ENCODE measurements at regions not wholly inside any gene's neighbourhood (a gene's known extent, or its start where the extent isn't known, plus 50 kb on each side); places are given as distances from the start of the nearest gene placed in this dataset.

DNA sequence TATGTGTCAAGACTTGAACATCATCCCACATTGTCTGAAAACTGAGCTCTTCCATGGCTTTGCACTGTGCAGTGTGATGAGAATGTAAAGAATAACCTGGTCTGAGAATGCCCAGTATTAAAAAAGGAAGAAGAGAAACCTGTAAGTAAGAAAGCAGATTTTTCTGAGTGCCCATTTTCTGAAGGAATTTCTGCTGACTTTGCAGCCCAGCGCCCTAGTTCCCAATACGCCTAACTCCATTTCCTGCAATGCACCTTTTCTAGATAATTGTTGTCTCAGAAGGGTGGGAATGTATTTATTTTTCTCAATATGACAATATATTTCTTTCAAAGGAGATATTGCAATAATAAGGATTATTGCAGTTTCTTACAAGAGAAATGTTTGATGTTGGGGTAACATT, 231.5 kb downstream of the HAO1 start:
- Histone ChIP-seq H3K4me1 (no peaks in the 10 kb centered on the region), H3K27me3 (ENCODE audit: low read depth) (no peaks in the 10 kb centered on the region), H3K36me3 (no peaks in the 10 kb centered on the region), H3K4me3 (no peak overlapping the region), H3K27ac (replicated peaks) (no peak overlapping the region), H3K9me3 (replicated peaks) (no peaks in the 10 kb centered on the region)
- intact Hi-C loops (cut with micrococcal nuclease), result no loop called here
- DNase-seq, result no peak
- TF ChIP-seq, protein P1, sequence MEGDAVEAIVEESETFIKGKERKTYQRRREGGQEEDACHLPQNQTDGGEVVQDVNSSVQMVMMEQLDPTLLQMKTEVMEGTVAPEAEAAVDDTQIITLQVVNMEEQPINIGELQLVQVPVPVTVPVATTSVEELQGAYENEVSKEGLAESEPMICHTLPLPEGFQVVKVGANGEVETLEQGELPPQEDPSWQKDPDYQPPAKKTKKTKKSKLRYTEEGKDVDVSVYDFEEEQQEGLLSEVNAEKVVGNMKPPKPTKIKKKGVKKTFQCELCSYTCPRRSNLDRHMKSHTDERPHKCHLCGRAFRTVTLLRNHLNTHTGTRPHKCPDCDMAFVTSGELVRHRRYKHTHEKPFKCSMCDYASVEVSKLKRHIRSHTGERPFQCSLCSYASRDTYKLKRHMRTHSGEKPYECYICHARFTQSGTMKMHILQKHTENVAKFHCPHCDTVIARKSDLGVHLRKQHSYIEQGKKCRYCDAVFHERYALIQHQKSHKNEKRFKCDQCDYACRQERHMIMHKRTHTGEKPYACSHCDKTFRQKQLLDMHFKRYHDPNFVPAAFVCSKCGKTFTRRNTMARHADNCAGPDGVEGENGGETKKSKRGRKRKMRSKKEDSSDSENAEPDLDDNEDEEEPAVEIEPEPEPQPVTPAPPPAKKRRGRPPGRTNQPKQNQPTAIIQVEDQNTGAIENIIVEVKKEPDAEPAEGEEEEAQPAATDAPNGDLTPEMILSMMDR (IDR thresholded peaks at IDR 0.05; ENCODE audit: borderline replicate concordance), result no peak

DNA sequence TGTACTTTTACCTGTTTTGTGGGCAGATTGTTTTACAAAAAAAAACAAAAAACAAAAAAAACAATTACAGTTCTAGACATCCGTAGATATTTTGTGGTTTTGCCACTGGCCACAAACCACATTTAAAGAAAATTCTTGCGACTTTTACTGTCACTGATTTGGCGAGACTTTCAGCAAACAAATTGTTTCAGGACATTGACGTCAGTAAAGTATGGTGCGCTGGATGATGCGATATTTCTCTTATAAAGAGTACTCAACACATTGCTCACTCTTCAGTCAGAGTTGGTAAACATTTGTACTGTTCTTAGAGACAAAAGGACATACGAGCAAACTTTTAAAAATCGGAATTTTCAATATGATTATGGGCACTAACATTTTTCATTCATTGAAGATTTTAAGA, 229.8 kb downstream of the HAO1 start:
- H3K27me3 ChIP-seq (ENCODE audit: low read depth), result no peaks in the 10 kb centered on the region
- no peak overlapping the region for H3K27ac ChIP-seq (replicated peaks)
- no peak overlapping the region for H3K4me3 ChIP-seq
- no peaks in the 10 kb centered on the region for H3K9me3 ChIP-seq (replicated peaks)
- H3K4me1 ChIP-seq, result no peaks in the 10 kb centered on the region
- H3K36me3 ChIP-seq, result no peaks in the 10 kb centered on the region
- intact Hi-C loops (cut with micrococcal nuclease), result no loop called here
- TF ChIP-seq, protein P1 (IDR thresholded peaks at IDR 0.05; ENCODE audit: borderline replicate concordance), result no peak
- DNase-seq, result no peak

DNA sequence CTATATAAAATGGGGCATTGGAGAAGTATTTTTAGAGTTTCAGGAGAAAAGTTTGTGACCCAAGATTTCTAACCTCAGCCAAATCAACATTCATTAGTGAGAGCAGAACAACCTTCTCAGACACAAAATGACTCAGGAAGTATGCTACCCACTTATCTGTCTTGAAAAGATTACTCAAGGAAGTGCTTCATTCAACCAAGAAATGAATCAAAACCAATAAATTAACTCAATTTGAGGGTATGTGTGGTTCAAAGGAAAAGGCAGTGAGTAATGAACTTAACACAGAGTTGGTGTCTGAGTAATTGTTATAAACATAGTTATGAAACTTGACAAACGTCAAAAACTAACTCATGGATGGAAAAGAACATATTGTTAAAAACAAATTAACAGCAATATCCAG, 227.6 kb downstream of the HAO1 start:
- Histone ChIP-seq H3K36me3 (no peaks in the 10 kb centered on the region), H3K27ac (replicated peaks) (no peak overlapping the region), H3K4me1 (no peaks in the 10 kb centered on the region), H3K9me3 (replicated peaks) (no peaks in the 10 kb centered on the region), H3K4me3 (no peak overlapping the region), H3K27me3 (ENCODE audit: low read depth) (no peaks in the 10 kb centered on the region)
- TF ChIP-seq, protein P1 (IDR thresholded peaks at IDR 0.05; ENCODE audit: borderline replicate concordance), result no peak
- intact Hi-C loops (cut with micrococcal nuclease), result no loop called here
- DNase-seq, result no peak

DNA sequence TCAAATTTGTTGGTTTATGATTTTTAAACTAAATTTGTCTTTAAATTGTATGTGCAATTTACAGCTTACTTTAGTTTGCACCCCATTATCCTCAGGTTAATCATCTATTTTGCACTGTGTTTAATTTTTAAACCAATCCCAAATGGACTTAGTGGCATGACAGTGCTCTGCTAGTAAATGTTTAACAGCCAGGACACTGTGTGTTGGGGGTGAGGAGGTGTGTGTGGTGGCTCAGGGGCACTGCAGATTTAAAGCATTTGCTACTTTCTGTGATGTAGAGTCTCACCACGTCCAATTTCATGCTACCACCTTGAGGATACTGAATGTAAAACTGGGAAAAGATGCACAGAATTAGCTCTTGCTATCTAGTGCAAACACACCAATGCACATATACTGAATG, 225.7 kb downstream of the HAO1 start:
- Histone ChIP-seq H3K9me3 (replicated peaks) (no peaks in the 10 kb centered on the region), H3K4me1 (no peaks in the 10 kb centered on the region), H3K4me3 (no peak overlapping the region), H3K27ac (replicated peaks) (no peak overlapping the region), H3K27me3 (ENCODE audit: low read depth) (no peaks in the 10 kb centered on the region), H3K36me3 (no peaks in the 10 kb centered on the region)
- no peak for DNase-seq
- TF ChIP-seq, protein P1 (IDR thresholded peaks at IDR 0.05; ENCODE audit: borderline replicate concordance), result no peak
- intact Hi-C loops (cut with micrococcal nuclease), result no loop called here

DNA sequence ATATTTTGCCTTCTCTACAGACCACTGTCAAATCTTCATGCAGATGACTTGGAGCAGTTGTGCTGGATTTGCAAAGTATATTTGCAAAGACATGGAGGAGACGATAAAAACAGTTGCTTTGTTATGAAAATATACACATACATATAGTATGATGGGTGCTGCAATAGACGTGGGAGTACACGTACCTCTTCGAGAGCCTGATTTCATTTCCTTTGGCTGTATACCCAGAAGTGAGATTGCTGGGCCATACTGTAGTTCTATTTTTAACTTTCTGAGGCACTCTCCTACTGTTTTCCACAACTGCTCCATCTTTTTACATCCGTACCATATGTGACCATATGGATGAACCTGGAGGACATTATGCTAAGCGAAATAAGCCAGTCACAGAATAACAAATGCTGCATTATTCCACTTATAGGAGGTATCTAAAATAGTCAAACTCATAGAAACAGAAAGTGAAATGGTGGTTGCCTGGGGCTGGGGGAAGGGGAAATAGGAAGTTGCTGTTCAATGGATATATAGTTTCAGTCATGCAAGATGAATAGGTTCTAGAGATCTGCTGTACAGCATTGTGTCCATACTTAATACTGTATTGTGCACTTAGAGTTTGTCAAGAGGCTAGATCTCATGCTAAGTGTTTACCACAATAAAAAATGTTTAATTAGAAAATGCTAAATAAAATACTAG, 223.8 kb downstream of the HAO1 start:
- Histone ChIP-seq H3K9me3 (replicated peaks) (no peaks in the 10 kb centered on the region), H3K27ac (replicated peaks) (no peak overlapping the region), H3K4me3 (no peak overlapping the region), H3K27me3 (ENCODE audit: low read depth) (no peaks in the 10 kb centered on the region), H3K36me3 (no peaks in the 10 kb centered on the region), H3K4me1 (no peaks in the 10 kb centered on the region)
- TF ChIP-seq, protein P1 (IDR thresholded peaks at IDR 0.05; ENCODE audit: borderline replicate concordance), result no peak
- intact Hi-C loops (cut with micrococcal nuclease), result no loop called here
- no peak for DNase-seq
